ENCODE measurements at regions not wholly inside any gene's neighbourhood (a gene's known extent, or its start where the extent isn't known, plus 50 kb on each side); places are given as distances from the start of the nearest gene placed in this dataset.

- no peaks in the 10 kb centered on the region for H3K79me2 ChIP-seq (ENCODE audit: low read length)
- H4K20me1 ChIP-seq (ENCODE audit: low read length), result no peaks in the 10 kb centered on the region
- DNase-seq, result no peak
- no peak overlapping the region for H3K4me3 ChIP-seq (ENCODE audit: low read length)
- H3K27ac ChIP-seq (ENCODE audit: low read length), result no peak overlapping the region
- H3K27me3 ChIP-seq (ENCODE audit: low read length), result no peaks in the 10 kb centered on the region
- no peaks in the 10 kb centered on the region for H3K4me1 ChIP-seq (ENCODE audit: insufficient read depth, low read length)
- POLR2A ChIA-PET (ENCODE audit: unreplicated experiment), result no interaction called here
- no peak overlapping the region for H3K9ac ChIP-seq (ENCODE audit: low read length)
- H3K9me3 ChIP-seq (ENCODE audit: low read length), result no peaks in the 10 kb centered on the region
- no peak for TF ChIP-seq EZH2phosphoT487 (IDR thresholded peaks at IDR 0.05; ENCODE audit: borderline replicate concordance, low read length)
- no peak for TF ChIP-seq EZH2 (IDR thresholded peaks at IDR 0.05; ENCODE audit: low read length, unreplicated experiment)
- no peak for TF ChIP-seq CTCF (conservative IDR thresholded peaks at IDR 0.05; ENCODE audit: low read depth, low read length)
- H3K9me2 ChIP-seq (replicated peaks; ENCODE audit: low read length), result no peaks in the 10 kb centered on the region
- H3F3A ChIP-seq (ENCODE audit: low read length, unreplicated experiment), result no peaks in the 10 kb centered on the region
- no peak overlapping the region for H2AFZ ChIP-seq (ENCODE audit: low read length)
- no TSS peak for BruUV-seq (replicated peaks)
- no peaks in the 10 kb centered on the region for H3K36me3 ChIP-seq (ENCODE audit: low read depth, low read length)
- no peak overlapping the region for H3K4me2 ChIP-seq (ENCODE audit: low read length)
- no peak for ATAC-seq
- CTCF ChIA-PET, result no interaction called here
- intact Hi-C loops (cut with micrococcal nuclease), result no loop called here
Measured at GRCh38 chr7:67519171-67519570, 522.5 kb downstream of the TYW1 start.

GRCh38 chr7:67522504-67522903 lies 525.9 kb downstream of the TYW1 start:
- H3K4me3 ChIP-seq (ENCODE audit: low read length), result no peak overlapping the region
- ChIA-PET CTCF (no interaction called here), POLR2A (ENCODE audit: unreplicated experiment) (no interaction called here)
- H2AFZ ChIP-seq (ENCODE audit: low read length), result no peak overlapping the region
- H4K20me1 ChIP-seq (ENCODE audit: low read length), result no peaks in the 10 kb centered on the region
- intact Hi-C loops (cut with micrococcal nuclease), result no loop called here
- H3K9me3 ChIP-seq (ENCODE audit: low read length), result no peaks in the 10 kb centered on the region
- no peaks in the 10 kb centered on the region for H3F3A ChIP-seq (ENCODE audit: low read length, unreplicated experiment)
- TF ChIP-seq EZH2 (IDR thresholded peaks at IDR 0.05; ENCODE audit: low read length, unreplicated experiment) (no peak), CTCF (conservative IDR thresholded peaks at IDR 0.05; ENCODE audit: low read depth, low read length) (no peak), EZH2phosphoT487 (IDR thresholded peaks at IDR 0.05; ENCODE audit: borderline replicate concordance, low read length) (no peak)
- H3K4me1 ChIP-seq (ENCODE audit: insufficient read depth, low read length), result no peaks in the 10 kb centered on the region
- H3K79me2 ChIP-seq (ENCODE audit: low read length), result no peaks in the 10 kb centered on the region
- no peaks in the 10 kb centered on the region for H3K9me2 ChIP-seq (replicated peaks; ENCODE audit: low read length)
- BruUV-seq (replicated peaks), result no TSS peak
- H3K36me3 ChIP-seq (ENCODE audit: low read depth, low read length), result no peaks in the 10 kb centered on the region
- ATAC-seq, result no peak
- H3K27ac ChIP-seq (ENCODE audit: low read length), result no peak overlapping the region
- DNase-seq, result no peak
- H3K9ac ChIP-seq (ENCODE audit: low read length), result no peak overlapping the region
- H3K4me2 ChIP-seq (ENCODE audit: low read length), result no peak overlapping the region
- no peaks in the 10 kb centered on the region for H3K27me3 ChIP-seq (ENCODE audit: low read length)

- Histone ChIP-seq H3K79me2 (ENCODE audit: low read length) (no peaks in the 10 kb centered on the region), H3K9me3 (ENCODE audit: low read length) (no peaks in the 10 kb centered on the region), H3K27me3 (ENCODE audit: low read length) (no peaks in the 10 kb centered on the region), H3K4me3 (ENCODE audit: low read length) (no peak overlapping the region), H4K20me1 (ENCODE audit: low read length) (no peaks in the 10 kb centered on the region), H3K4me2 (ENCODE audit: low read length) (no peak overlapping the region), H2AFZ (ENCODE audit: low read length) (no peak overlapping the region), H3K4me1 (ENCODE audit: insufficient read depth, low read length) (no peaks in the 10 kb centered on the region), H3K9me2 (replicated peaks; ENCODE audit: low read length) (no peaks in the 10 kb centered on the region), H3K36me3 (ENCODE audit: low read depth, low read length) (no peaks in the 10 kb centered on the region), H3F3A (ENCODE audit: low read length, unreplicated experiment) (no peaks in the 10 kb centered on the region), H3K9ac (ENCODE audit: low read length) (no peak overlapping the region), H3K27ac (ENCODE audit: low read length) (no peak overlapping the region)
- no peak for ATAC-seq
- BruUV-seq (replicated peaks), result no TSS peak
- ChIA-PET CTCF (no interaction called here), POLR2A (ENCODE audit: unreplicated experiment) (no interaction called here)
- intact Hi-C loops (cut with micrococcal nuclease), result no loop called here
- no peak for DNase-seq
- no peak for TF ChIP-seq EZH2phosphoT487 (IDR thresholded peaks at IDR 0.05; ENCODE audit: borderline replicate concordance, low read length)
- no peak for TF ChIP-seq EZH2 (IDR thresholded peaks at IDR 0.05; ENCODE audit: low read length, unreplicated experiment)
- TF ChIP-seq CTCF (conservative IDR thresholded peaks at IDR 0.05; ENCODE audit: low read depth, low read length), result no peak
Measured at GRCh38 chr7:67523713-67524112, 527.1 kb downstream of the TYW1 start.
